Esophagus squamous epithelium (tissue), 4 donors: ENCODE measurements at regions not wholly inside any gene's neighbourhood (a gene's known extent, or its start where the extent isn't known, plus 50 kb on each side); places are given as distances from the start of the nearest gene placed in this dataset.

ENCODE experiments used
- CTCF ChIP-seq, 6 experiments: fragments of 450-650 bp in 4 of 6; fragments of 200-600 bp in 2 of 6; sonication (generic) in 2 of 6; IDR thresholded peaks; one replicate each; pipeline ENCODE4 v1.5.1; 2016 to 2019; ENCODE audit warnings: antibody characterized with exemption in 6 of 6, mild to moderate bottlenecking in 4 of 6, moderate library complexity in 4 of 6
- POLR2A ChIP-seq, 4 donors: fragments of 450-650 bp; IDR thresholded peaks; one replicate each; pipeline ENCODE4 v1.6.1; 2017; ENCODE audit warnings: antibody characterized with exemption in 4 of 4, mild to moderate bottlenecking in 4 of 4, moderate library complexity in 3 of 4

GRCh38 chr1:194889310-194889709, 1702.9 kb upstream of the B3GALT2 start:
- TF ChIP-seq CTCF (IDR thresholded peaks at IDR 0.05) = no peak
- TF ChIP-seq POLR2A (IDR thresholded peaks at IDR 0.05) = no peak
